GM18907 (cell line): ENCODE measurements at regions not wholly inside any gene's neighbourhood (a gene's known extent, or its start where the extent isn't known, plus 50 kb on each side); places are given as distances from the start of the nearest gene placed in this dataset.
"Not testable (repeated sequence)": the region's sequence is repeated elsewhere in the genome, so short reads cannot be mapped to it uniquely, and the experiment has no call there.

ENCODE experiments used
- ATAC-seq: cut with Tn5 transposase; IDR thresholded peaks from one replicate; pipeline ENCODE4 v1.9.1; 2021; ENCODE audit warnings: mild to moderate bottlenecking, moderate library complexity; ENCODE audit not compliant: unreplicated experiment

- ATAC-seq: no peak
Observed at GRCh38 chr2:116761864-116762263, 1052.6 kb upstream of the DDX18 start.

- no peak for ATAC-seq
Observed at GRCh38 chr2:116769514-116769913, 1045.0 kb upstream of the DDX18 start.

GRCh38 chr2:116776556-116776955 lies 1037.9 kb upstream of the DDX18 start:
- ATAC-seq: no peak

- ATAC-seq: no peak
Observed at GRCh38 chr2:116787848-116788247, 1026.6 kb upstream of the DDX18 start.

GRCh38 chr2:116802671-116803070 lies 1011.8 kb upstream of the DDX18 start:
- no peak for ATAC-seq

- ATAC-seq: no peak
Observed at GRCh38 chr2:116804901-116805300, 1009.6 kb upstream of the DDX18 start.

GRCh38 chr2:116806505-116806904 lies 1008.0 kb upstream of the DDX18 start:
- not testable (repeated sequence) for ATAC-seq

GRCh38 chr2:116809109-116809508 lies 1005.4 kb upstream of the DDX18 start:
- no peak for ATAC-seq

GRCh38 chr2:116810071-116810470 lies 1004.4 kb upstream of the DDX18 start:
- no peak for ATAC-seq

GRCh38 chr2:116810645-116811044 lies 1003.8 kb upstream of the DDX18 start:
- ATAC-seq: no peak

- ATAC-seq: no peak
Observed at GRCh38 chr2:116819355-116819754, 995.1 kb upstream of the DDX18 start.

- no peak for ATAC-seq
Observed at GRCh38 chr2:116820986-116821385, 993.5 kb upstream of the DDX18 start.

- not testable (repeated sequence) for ATAC-seq
Observed at GRCh38 chr2:116829543-116829942, 984.9 kb upstream of the DDX18 start.

- ATAC-seq: no peak
Observed at GRCh38 chr2:116832148-116832547, 982.3 kb upstream of the DDX18 start.

- ATAC-seq: no peak
Observed at GRCh38 chr2:116833052-116833451, 981.4 kb upstream of the DDX18 start.

GRCh38 chr2:116842164-116842563 lies 972.3 kb upstream of the DDX18 start:
- ATAC-seq: no peak

- no peak for ATAC-seq
Observed at GRCh38 chr2:116859708-116860107, 954.8 kb upstream of the DDX18 start.

GRCh38 chr2:116874021-116874420 lies 940.5 kb upstream of the DDX18 start:
- no peak for ATAC-seq

- ATAC-seq: no peak
Observed at GRCh38 chr2:116877274-116877673, 937.2 kb upstream of the DDX18 start.

- ATAC-seq: no peak
Observed at GRCh38 chr2:116877944-116878343, 936.5 kb upstream of the DDX18 start.

GRCh38 chr2:116879650-116880160 lies 934.8 kb upstream of the DDX18 start:
- no peak for ATAC-seq

- ATAC-seq: no peak
Observed at GRCh38 chr2:116891191-116891590, 923.3 kb upstream of the DDX18 start.

GRCh38 chr2:116911540-116911939 lies 903.0 kb upstream of the DDX18 start:
- ATAC-seq: no peak

GRCh38 chr2:116915673-116916072 lies 898.8 kb upstream of the DDX18 start:
- ATAC-seq: no peak
